GM12801 (cell line): ENCODE measurements at regions not wholly inside any gene's neighbourhood (a gene's known extent, or its start where the extent isn't known, plus 50 kb on each side); places are given as distances from the start of the nearest gene placed in this dataset.

Experiments
- TF ChIP-seq, protein P1 (sequence below): IDR thresholded peaks from one replicate; pipeline ENCODE4 v1.5.1; 2011; ENCODE audit warnings: control low read depth; ENCODE audit not compliant: insufficient read length; ENCODE audit errors: extremely low read depth

DNA sequence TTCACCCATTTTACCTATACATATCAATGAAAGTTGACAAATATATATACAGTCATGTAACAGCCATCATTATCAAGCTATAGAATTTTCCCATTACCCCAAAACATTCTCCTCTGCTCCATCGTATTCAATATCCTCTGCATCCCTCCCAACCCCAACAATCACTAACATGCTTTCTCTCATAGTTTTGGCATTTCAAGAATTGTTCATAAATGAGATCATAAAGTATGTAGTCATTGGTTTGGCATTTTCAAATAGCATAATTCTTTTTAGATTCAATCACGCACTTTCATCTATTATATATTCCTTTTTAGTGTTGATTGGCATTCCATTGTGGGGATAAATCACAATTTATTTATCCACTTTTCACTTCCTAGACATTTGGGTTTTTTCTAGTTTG lies 866.0 kb upstream of the TMEM132C start:
- TF ChIP-seq, protein P1, sequence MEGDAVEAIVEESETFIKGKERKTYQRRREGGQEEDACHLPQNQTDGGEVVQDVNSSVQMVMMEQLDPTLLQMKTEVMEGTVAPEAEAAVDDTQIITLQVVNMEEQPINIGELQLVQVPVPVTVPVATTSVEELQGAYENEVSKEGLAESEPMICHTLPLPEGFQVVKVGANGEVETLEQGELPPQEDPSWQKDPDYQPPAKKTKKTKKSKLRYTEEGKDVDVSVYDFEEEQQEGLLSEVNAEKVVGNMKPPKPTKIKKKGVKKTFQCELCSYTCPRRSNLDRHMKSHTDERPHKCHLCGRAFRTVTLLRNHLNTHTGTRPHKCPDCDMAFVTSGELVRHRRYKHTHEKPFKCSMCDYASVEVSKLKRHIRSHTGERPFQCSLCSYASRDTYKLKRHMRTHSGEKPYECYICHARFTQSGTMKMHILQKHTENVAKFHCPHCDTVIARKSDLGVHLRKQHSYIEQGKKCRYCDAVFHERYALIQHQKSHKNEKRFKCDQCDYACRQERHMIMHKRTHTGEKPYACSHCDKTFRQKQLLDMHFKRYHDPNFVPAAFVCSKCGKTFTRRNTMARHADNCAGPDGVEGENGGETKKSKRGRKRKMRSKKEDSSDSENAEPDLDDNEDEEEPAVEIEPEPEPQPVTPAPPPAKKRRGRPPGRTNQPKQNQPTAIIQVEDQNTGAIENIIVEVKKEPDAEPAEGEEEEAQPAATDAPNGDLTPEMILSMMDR: no peak

DNA sequence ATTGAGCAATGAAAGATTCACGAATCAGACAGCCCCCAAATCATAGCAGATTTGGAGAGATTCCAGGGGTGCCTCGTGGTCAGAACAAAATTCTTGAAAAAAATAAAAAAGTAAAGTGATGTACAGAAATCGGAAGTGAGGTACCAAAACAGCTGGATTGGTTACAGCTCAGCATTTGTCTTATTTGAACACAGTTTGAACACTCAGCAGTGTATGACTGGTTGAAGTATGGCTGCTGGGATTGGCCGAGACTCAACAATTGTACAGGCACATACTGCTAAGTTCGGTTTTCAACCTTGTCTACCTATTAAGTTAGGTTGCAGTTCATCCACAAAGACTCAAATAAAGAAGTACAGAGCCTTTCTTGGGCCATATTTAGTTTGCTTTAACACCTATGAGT lies 865.4 kb upstream of the TMEM132C start:
- TF ChIP-seq, protein P1: no peak

DNA sequence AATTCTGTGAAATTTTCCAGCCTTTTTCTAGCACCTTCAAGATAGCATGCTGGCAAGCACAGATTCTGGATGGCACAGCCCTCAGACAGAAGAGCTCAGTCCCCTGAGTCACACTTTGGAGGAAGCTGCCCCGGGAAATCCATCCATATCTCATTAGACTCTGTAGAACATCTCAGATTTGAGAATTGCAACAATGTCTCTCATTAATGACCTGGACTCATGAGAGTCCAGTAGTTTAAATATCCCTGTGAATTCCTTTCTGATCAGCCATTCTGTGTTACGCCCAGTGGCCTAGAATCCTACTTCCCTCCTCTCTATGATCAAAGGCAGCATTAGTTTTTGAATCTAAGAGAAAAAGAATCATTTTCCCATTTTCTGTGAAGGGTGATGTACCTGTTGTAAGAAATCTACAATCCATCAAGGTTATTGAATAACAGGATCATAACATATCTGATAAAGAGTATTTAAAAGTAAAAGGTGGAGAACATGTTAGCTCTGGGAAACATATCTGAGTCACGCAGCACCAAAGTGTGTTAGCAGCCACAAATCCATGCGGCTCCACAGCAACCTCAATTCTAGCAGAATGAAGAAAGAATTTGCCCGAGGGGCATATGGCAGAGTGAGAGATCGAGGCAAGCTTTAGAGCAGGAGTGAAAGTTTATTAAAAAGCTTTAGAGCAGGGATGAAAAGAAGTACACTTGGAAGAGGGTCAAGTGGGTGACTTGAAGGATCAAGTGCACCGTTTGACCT lies 855.6 kb upstream of the TMEM132C start:
- TF ChIP-seq, protein P1: no peak

DNA sequence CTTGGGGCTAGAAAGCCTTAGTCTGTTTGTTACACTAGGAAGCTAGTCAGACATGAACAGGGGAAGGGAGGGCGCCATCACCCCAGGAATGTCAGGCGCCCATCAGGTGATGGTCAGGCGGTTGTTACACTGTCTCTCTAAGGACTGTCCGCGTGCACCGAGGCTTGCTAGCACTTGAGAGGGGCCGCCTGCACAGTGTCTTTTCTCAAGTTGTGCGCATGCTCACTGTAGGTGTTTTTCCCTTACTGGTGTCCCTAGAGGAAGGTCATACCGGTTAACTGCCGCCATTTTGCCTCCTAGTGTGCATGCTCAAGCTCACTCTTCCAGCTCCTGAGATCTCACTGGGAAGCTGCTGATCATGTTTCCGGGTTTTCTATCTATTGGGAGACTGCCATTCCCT lies 855.0 kb upstream of the TMEM132C start:
- TF ChIP-seq, protein P1: no peak

DNA sequence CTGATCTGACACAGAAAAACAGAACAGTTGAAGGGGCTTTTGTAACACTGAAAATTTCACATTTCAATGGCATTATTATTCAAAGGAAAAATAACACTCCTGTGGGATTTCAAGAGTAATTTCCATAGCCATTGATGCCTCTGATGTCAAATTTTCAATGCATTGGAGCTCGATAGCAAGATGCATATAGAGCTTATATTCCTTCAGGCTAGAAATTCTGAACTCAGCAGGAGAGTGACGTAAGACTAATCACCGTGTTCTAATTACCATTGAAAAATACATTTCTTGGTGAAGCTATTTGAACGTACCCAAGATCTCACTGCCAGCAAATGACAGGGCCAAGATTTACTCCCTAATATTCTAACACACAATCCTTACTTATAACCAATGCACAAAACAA lies 854.1 kb upstream of the TMEM132C start:
- TF ChIP-seq, protein P1: no peak

DNA sequence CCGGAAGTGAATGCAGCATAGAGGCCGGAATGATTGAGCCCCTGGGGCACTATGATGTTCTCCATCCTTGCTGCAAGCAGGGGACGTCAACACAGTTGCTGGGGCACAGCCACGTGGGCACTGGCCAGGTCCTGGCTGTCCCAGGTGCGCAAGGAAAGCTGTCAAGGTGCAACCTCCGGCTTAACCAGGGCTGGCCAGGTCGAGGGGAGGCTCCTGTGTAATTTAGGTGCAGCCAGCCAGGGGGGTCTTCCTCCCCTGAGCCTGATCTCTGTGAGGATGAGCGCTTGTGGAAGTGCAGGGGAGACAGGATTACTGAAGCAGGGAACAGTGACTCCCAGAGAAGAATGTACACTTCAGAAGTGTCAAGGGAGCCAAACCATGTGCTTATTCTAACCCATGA lies 852.8 kb upstream of the TMEM132C start:
- TF ChIP-seq, protein P1: no peak

DNA sequence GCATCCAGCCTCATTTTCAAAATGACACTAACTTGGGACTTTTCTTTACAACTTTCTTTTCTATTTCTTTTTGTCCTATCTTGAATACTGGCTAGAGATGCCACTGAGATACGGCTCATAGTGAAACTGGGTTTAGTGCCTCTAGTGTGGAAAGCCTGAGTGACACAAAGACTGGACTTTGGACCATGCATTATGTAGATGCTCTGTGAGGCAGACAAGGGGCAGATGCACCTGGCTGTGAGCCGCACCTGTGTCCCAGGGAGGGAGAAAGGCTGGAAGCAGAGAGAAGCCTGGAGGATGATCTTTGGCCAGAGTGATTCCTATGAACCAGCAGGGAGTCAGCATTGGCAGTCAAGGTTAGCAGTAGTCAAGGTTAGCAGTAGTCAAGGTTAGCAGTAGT lies 852.3 kb upstream of the TMEM132C start:
- TF ChIP-seq, protein P1: no peak
